Endothelial cell of umbilical vein (primary cell): ENCODE measurements at regions not wholly inside any gene's neighbourhood (a gene's known extent, or its start where the extent isn't known, plus 50 kb on each side); places are given as distances from the start of the nearest gene placed in this dataset.

ENCODE experiments used
- BruUV-seq: library from RNA; stranded (reverse); fragments of 400-500 nt; replicated peaks from 2 replicates; lab custom pipeline; 2021; lab: Mats Ljungman, UMichigan
- CTCF ChIA-PET: fragments of 300-600, 350-600 bp; sonication (Branson Sonifier 250); formaldehyde crosslinking; loops from one replicate; lab custom pipeline; 2021; ENCODE audit warnings: antibody characterized with exemption, inconsistent platforms; lab: Charles Lee
- POLR2A ChIA-PET: fragments of 300-600, 350-600 bp; sonication (Branson Sonifier 250); formaldehyde crosslinking; loops from one replicate; lab custom pipeline; 2021; ENCODE audit warnings: antibody characterized with exemption, inconsistent platforms; lab: Charles Lee
- DNase-seq: peaks from one replicate; pipeline ENCODE4 v3.0.0-alpha.2; 2011; ENCODE audit warnings: low read depth, low spot score
- FAIRE-seq: peaks from 2 replicates; lab custom pipeline; 2011; peaks lifted over from hg19 to GRCh38; lab: Jason Lieb, UNC
- H2AFZ ChIP-seq: 2 replicates; pipeline ENCODE4 v1.6.0; 2012; ENCODE audit warnings: low read depth, low read length, control low read depth, inconsistent platforms
- H3K27ac ChIP-seq: 2 replicates; pipeline ENCODE4 v1.5.1; 2011; ENCODE audit warnings: low read depth, mild to moderate bottlenecking, control low read depth, low read length, moderate library complexity; ENCODE audit not compliant: insufficient read depth
- H3K27me3 ChIP-seq, 2 experiments: 2 replicates each; pipeline versions ENCODE4 v1.6.0 to v1.6.1; 2011; ENCODE audit warnings: low read length in 2 of 2, mixed read lengths in 1 of 2; ENCODE audit not compliant: control insufficient read depth in 2 of 2, insufficient read depth in 2 of 2
- H3K36me3 ChIP-seq, 2 experiments: 2 replicates in 1 of 2; 3 replicates in 1 of 2; pipeline ENCODE4 v1.5.1; 2011; ENCODE audit warnings: low read length in 2 of 2, mild to moderate bottlenecking in 1 of 2, moderate library complexity in 1 of 2; ENCODE audit not compliant: control insufficient read depth in 2 of 2, insufficient read depth in 2 of 2; ENCODE audit errors: extremely low read depth in 1 of 2
- H3K4me1 ChIP-seq: 3 replicates; pipeline ENCODE4 v1.5.1; 2011; ENCODE audit warnings: mild to moderate bottlenecking, low read length; ENCODE audit not compliant: control insufficient read depth, insufficient read depth; ENCODE audit errors: extremely low read depth
- H3K4me2 ChIP-seq: 2 replicates; pipeline ENCODE4 v1.6.1; 2011; ENCODE audit warnings: low read length, control low read depth, mixed read lengths; ENCODE audit not compliant: insufficient read depth
- H3K4me3 ChIP-seq, 3 experiments: fragments of 200-600 bp in 1 of 3; sonication (generic), shearing (Covaris generic) in 1 of 3; replicated peaks in 1 of 3; 2 replicates each; pipeline ENCODE4 v1.5.1; 2011 to 2016; ENCODE audit warnings: control low read depth in 3 of 3, low read length in 3 of 3, mild to moderate bottlenecking in 2 of 3, inconsistent platforms in 1 of 3, low read depth in 1 of 3, moderate library complexity in 1 of 3; ENCODE audit not compliant: insufficient read depth in 1 of 3
- H3K79me2 ChIP-seq: 2 replicates; pipeline ENCODE4 v1.6.0; 2012; ENCODE audit warnings: low read length, inconsistent platforms; ENCODE audit not compliant: control insufficient read depth, insufficient read depth
- H3K9ac ChIP-seq: replicated peaks from 2 replicates; pipeline ENCODE3; 2011; ENCODE audit warnings: low read length, control low read depth; ENCODE audit not compliant: insufficient read depth; ENCODE audit errors: extremely low read depth
- H3K9me1 ChIP-seq: replicated peaks from 3 replicates; pipeline ENCODE4 v1.6.0; 2011; ENCODE audit warnings: mild to moderate bottlenecking, low read length; ENCODE audit not compliant: control insufficient read depth, insufficient read depth; ENCODE audit errors: extremely low read depth
- H3K9me3 ChIP-seq: replicated peaks from 2 replicates; pipeline ENCODE4 v1.5.1; 2012; ENCODE audit warnings: low read length, inconsistent platforms; ENCODE audit not compliant: control insufficient read depth, insufficient read depth
- H4K20me1 ChIP-seq: replicated peaks from 2 replicates; pipeline ENCODE3; 2011; ENCODE audit warnings: mild to moderate bottlenecking, low read length; ENCODE audit not compliant: control insufficient read depth, insufficient read depth; ENCODE audit errors: extremely low read depth
- CTCF ChIP-seq, 2 donors: IDR thresholded peaks; 1 replicate in 1 of 2; 2 replicates in 1 of 2; pipeline ENCODE4 v1.5.1; 2011; ENCODE audit warnings: low read length in 2 of 2, mild to moderate bottlenecking in 2 of 2, moderate library complexity in 2 of 2, control low read depth in 1 of 2, inconsistent platforms in 1 of 2, low read depth in 1 of 2; ENCODE audit not compliant: insufficient read depth in 1 of 2; ENCODE audit errors: extremely low read depth in 1 of 2
- EZH2 ChIP-seq: IDR thresholded peaks from 2 replicates; pipeline ENCODE4 v1.6.1; 2012; ENCODE audit warnings: borderline replicate concordance, low read depth, mild to moderate bottlenecking, moderate library complexity, low read length, inconsistent platforms; ENCODE audit not compliant: severe bottlenecking
- FOS ChIP-seq: IDR thresholded peaks from 2 replicates; pipeline ENCODE4 v1.6.1; 2011; ENCODE audit warnings: mild to moderate bottlenecking, low read length, moderate library complexity, borderline replicate concordance; ENCODE audit not compliant: insufficient read depth
- GATA2 ChIP-seq: IDR thresholded peaks from 2 replicates; pipeline ENCODE4 v1.7.0; 2011; ENCODE audit warnings: low read depth, mild to moderate bottlenecking, moderate library complexity, mixed read lengths, low read length; ENCODE audit not compliant: insufficient read length, insufficient read depth
- JUN ChIP-seq: IDR thresholded peaks from 2 replicates; pipeline ENCODE4 v1.6.1; 2011; ENCODE audit warnings: borderline replicate concordance, low read depth; ENCODE audit not compliant: insufficient read length, insufficient read depth
- MAX ChIP-seq: IDR thresholded peaks from 2 replicates; pipeline ENCODE4 v1.6.1; 2011; ENCODE audit not compliant: insufficient read depth, insufficient read length
- MYC ChIP-seq: IDR thresholded peaks from one replicate; pipeline ENCODE4 v1.6.1; 2011; ENCODE audit warnings: mild to moderate bottlenecking, low read depth, low read length
- POLR2A ChIP-seq: IDR thresholded peaks from 2 replicates; pipeline ENCODE4 v1.6.1; 2012; ENCODE audit warnings: low read depth, mild to moderate bottlenecking, control low read depth, low read length
- POLR2AphosphoS5 ChIP-seq: IDR thresholded peaks from 2 replicates; pipeline ENCODE4 v1.6.1; 2012; ENCODE audit warnings: low read depth, mild to moderate bottlenecking, control low read depth, low read length, moderate library complexity; ENCODE audit not compliant: insufficient read depth
- dilution Hi-C: fragments of 300-500 bp; cut with MboI; formaldehyde crosslinking; loops from one replicate; pipeline ENCODE4 v1.15.0; 2019; ENCODE audit warnings: low sequenced_read_pairs; ENCODE audit not compliant: extremely low pct_ligation_motif_present
- intact Hi-C: fragments of 100-400 bp; cut with micrococcal nuclease; formaldehyde crosslinking; loops from one replicate; pipeline ENCODE4 v1.10.0; 2022

GRCh38 chr10:121282797-121283515, 315.3 kb downstream of the FGFR2 start:
- ChIA-PET POLR2A (no interaction called here), CTCF (no interaction called here)
- no peaks in the 10 kb centered on the region for H3K9me3 ChIP-seq
- H3K4me3 ChIP-seq, result no peak overlapping the region
- dilution Hi-C loops (no loop called here), intact Hi-C loops (no loop called here)
- no peak for TF ChIP-seq GATA2
- no peak for TF ChIP-seq MAX
- no peak for TF ChIP-seq JUN
- no peak for TF ChIP-seq FOS
- TF ChIP-seq POLR2A, result no peak
- TF ChIP-seq MYC, result no peak
- no peak for TF ChIP-seq EZH2
- TF ChIP-seq POLR2AphosphoS5, result no peak
- TF ChIP-seq CTCF (IDR thresholded peaks at IDR 0.05; ENCODE audit: extremely low read depth in 1 of 2, insufficient read depth in 1 of 2, low read depth in 1 of 2, low read length in 2 of 2), result no peak
- H3K9ac ChIP-seq, result no peak overlapping the region
- no peak overlapping the region for H3K4me2 ChIP-seq
- H3K79me2 ChIP-seq, result no peaks in the 10 kb centered on the region
- no peaks in the 10 kb centered on the region for H3K9me1 ChIP-seq
- no peaks in the 10 kb centered on the region for H4K20me1 ChIP-seq
- DNase-seq (no peak), FAIRE-seq (no peak)
- no peaks in the 10 kb centered on the region for H3K27me3 ChIP-seq
- no TSS peak for BruUV-seq
- H3K4me1 ChIP-seq, result no peaks in the 10 kb centered on the region
- H3K36me3 ChIP-seq, result no peaks in the 10 kb centered on the region
- no peak overlapping the region for H2AFZ ChIP-seq
- no peak overlapping the region for H3K27ac ChIP-seq
